Astrocyte (in vitro differentiated cells and primary cell): ENCODE measurements at regions not wholly inside any gene's neighbourhood (a gene's known extent, or its start where the extent isn't known, plus 50 kb on each side); places are given as distances from the start of the nearest gene placed in this dataset.

Source experiments
- CTCF ChIP-seq: IDR thresholded peaks from 2 replicates; pipeline ENCODE4 v1.5.1; 2011; ENCODE audit warnings: low read depth, mild to moderate bottlenecking, inconsistent platforms, low read length, moderate library complexity; ENCODE audit not compliant: insufficient read depth
- EZH2 ChIP-seq: IDR thresholded peaks from 2 replicates; pipeline ENCODE4 v1.6.1; 2012; ENCODE audit warnings: mild to moderate bottlenecking, low read length, inconsistent platforms; ENCODE audit not compliant: insufficient read depth

GRCh38 chr5:39494534-39494933, 69.8 kb upstream of the DAB2 start:
- TF ChIP-seq CTCF (no peak), EZH2 (no peak)
